Uterus (tissue), 3 donors: ENCODE measurements at regions not wholly inside any gene's neighbourhood (a gene's known extent, or its start where the extent isn't known, plus 50 kb on each side); places are given as distances from the start of the nearest gene placed in this dataset.

ENCODE experiments used
- DNase-seq, 2 donors: peaks; one replicate each; pipeline ENCODE4 v3.0.0-alpha.2; 2019 to 2020
- H3K27ac ChIP-seq, 2 donors: fragments of 200-600 bp; sonication (generic); 1 replicate in 1 of 2; 2 replicates in 1 of 2; pipeline ENCODE4 v1.5.1; 2016 to 2018
- H3K27me3 ChIP-seq, 2 donors: fragments of 200-600 bp; sonication (generic); one replicate each; pipeline ENCODE4 v1.5.1; 2018 to 2019; ENCODE audit warnings: control low read depth in 1 of 2
- H3K36me3 ChIP-seq, 2 donors: fragments of 200-600 bp; sonication (generic); one replicate each; pipeline ENCODE4 v1.5.1; 2019; ENCODE audit warnings: control low read depth in 1 of 2
- H3K4me1 ChIP-seq, 2 donors: fragments of 200-600 bp; sonication (generic); one replicate each; pipeline ENCODE4 v1.5.1; 2018 to 2019; ENCODE audit warnings: control low read depth in 1 of 2
- H3K4me3 ChIP-seq, 2 donors: fragments of 200-600 bp; sonication (generic); 1 replicate in 1 of 2; 2 replicates in 1 of 2; pipeline ENCODE4 v1.5.1; 2018 to 2019; ENCODE audit warnings: mild to moderate bottlenecking in 1 of 2
- H3K9me3 ChIP-seq, 2 donors: fragments of 200-600 bp; sonication (generic); one replicate each; pipeline ENCODE4 v1.5.1; 2019; ENCODE audit warnings: control low read depth in 1 of 2
- POLR2A ChIP-seq, 2 donors: fragments of 450-650 bp; IDR thresholded peaks; one replicate each; pipeline ENCODE4 v1.6.1; 2016; ENCODE audit warnings: antibody characterized with exemption in 2 of 2, mild to moderate bottlenecking in 1 of 2, moderate library complexity in 1 of 2
- intact Hi-C: fragments of 100-400 bp; cut with DNase I; formaldehyde crosslinking; loops from one replicate; pipeline ENCODE4 v1.15.1; 2023; ENCODE audit warnings: low total_unique reads
- TF ChIP-seq, protein P1 (sequence below), 4 experiments: fragments of 200-600 bp in 2 of 4; fragments of 450-650 bp in 2 of 4; sonication (generic) in 2 of 4; IDR thresholded peaks; one replicate each; pipeline ENCODE4 v1.5.1; 2016 to 2019; ENCODE audit warnings: antibody characterized with exemption in 4 of 4, mild to moderate bottlenecking in 2 of 4, moderate library complexity in 1 of 4
- donor health status: DM: yes; HTN: yes; CAD: no.

- Histone ChIP-seq H3K36me3 (no peaks in the 10 kb centered on the region), H3K4me3 (no peak overlapping the region), H3K9me3 (no peaks in the 10 kb centered on the region), H3K27ac (no peak overlapping the region), H3K27me3 (no peaks in the 10 kb centered on the region), H3K4me1 (no peaks in the 10 kb centered on the region)
- TF ChIP-seq POLR2A (IDR thresholded peaks at IDR 0.05), result no peak
- TF ChIP-seq, protein P1, sequence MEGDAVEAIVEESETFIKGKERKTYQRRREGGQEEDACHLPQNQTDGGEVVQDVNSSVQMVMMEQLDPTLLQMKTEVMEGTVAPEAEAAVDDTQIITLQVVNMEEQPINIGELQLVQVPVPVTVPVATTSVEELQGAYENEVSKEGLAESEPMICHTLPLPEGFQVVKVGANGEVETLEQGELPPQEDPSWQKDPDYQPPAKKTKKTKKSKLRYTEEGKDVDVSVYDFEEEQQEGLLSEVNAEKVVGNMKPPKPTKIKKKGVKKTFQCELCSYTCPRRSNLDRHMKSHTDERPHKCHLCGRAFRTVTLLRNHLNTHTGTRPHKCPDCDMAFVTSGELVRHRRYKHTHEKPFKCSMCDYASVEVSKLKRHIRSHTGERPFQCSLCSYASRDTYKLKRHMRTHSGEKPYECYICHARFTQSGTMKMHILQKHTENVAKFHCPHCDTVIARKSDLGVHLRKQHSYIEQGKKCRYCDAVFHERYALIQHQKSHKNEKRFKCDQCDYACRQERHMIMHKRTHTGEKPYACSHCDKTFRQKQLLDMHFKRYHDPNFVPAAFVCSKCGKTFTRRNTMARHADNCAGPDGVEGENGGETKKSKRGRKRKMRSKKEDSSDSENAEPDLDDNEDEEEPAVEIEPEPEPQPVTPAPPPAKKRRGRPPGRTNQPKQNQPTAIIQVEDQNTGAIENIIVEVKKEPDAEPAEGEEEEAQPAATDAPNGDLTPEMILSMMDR (IDR thresholded peaks at IDR 0.05), result no peak
- intact Hi-C loops, result no loop called here
- DNase-seq, result no peak
Observed at GRCh38 chr5:165521816-165522610, 2016.6 kb downstream of the MAT2B start.

DNA sequence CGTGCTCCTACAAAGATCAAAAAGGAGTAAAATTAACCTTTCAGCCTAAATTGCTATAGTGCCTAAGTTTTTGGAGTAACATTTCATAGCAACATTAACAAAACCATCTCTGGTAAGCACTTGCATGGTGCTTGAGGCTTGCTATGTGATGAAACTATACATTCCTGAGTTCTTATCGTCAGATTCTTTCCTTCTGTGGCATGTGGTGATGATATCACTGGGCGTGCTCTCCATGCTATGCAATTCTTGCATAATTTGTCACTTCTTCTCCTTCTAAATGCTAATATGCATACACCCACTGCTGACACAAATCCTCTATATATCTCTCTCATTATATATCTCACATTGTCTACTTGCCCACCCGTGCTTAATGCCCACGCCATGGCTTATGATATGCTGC is 2019.9 kb downstream of the MAT2B start:
- H3K36me3 ChIP-seq, result no peaks in the 10 kb centered on the region
- H3K9me3 ChIP-seq, result no peaks in the 10 kb centered on the region
- no peak overlapping the region for H3K4me3 ChIP-seq
- H3K27ac ChIP-seq, result no peak overlapping the region
- no peaks in the 10 kb centered on the region for H3K4me1 ChIP-seq
- DNase-seq, result no peak
- TF ChIP-seq, protein P1 (IDR thresholded peaks at IDR 0.05), result no peak
- TF ChIP-seq POLR2A (IDR thresholded peaks at IDR 0.05), result no peak
- intact Hi-C loops, result no loop called here
- H3K27me3 ChIP-seq, result no peaks in the 10 kb centered on the region

GRCh38 chr5:165526357-165526756 is 2020.9 kb downstream of the MAT2B start:
- H3K9me3 ChIP-seq, result no peaks in the 10 kb centered on the region
- H3K27me3 ChIP-seq, result no peaks in the 10 kb centered on the region
- intact Hi-C loops, result no loop called here
- TF ChIP-seq POLR2A (IDR thresholded peaks at IDR 0.05), result no peak
- TF ChIP-seq, protein P1 (IDR thresholded peaks at IDR 0.05), result no peak
- H3K27ac ChIP-seq, result no peak overlapping the region
- no peak for DNase-seq
- H3K4me3 ChIP-seq, result no peak overlapping the region
- no peaks in the 10 kb centered on the region for H3K36me3 ChIP-seq
- H3K4me1 ChIP-seq, result no peaks in the 10 kb centered on the region

- Histone ChIP-seq H3K36me3 (no peaks in the 10 kb centered on the region), H3K27ac (no peak overlapping the region), H3K27me3 (no peaks in the 10 kb centered on the region), H3K4me1 (no peaks in the 10 kb centered on the region), H3K4me3 (no peak overlapping the region), H3K9me3 (no peaks in the 10 kb centered on the region)
- no peak for DNase-seq
- intact Hi-C loops, result no loop called here
- TF ChIP-seq, protein P1 (IDR thresholded peaks at IDR 0.05), result no peak
- TF ChIP-seq POLR2A (IDR thresholded peaks at IDR 0.05), result no peak
Observed at GRCh38 chr5:165527577-165527976, 2022.2 kb downstream of the MAT2B start.

- no peak overlapping the region for H3K27ac ChIP-seq
- no peak for TF ChIP-seq POLR2A (IDR thresholded peaks at IDR 0.05)
- TF ChIP-seq, protein P1 (IDR thresholded peaks at IDR 0.05), result no peak
- no peaks in the 10 kb centered on the region for H3K36me3 ChIP-seq
- no peaks in the 10 kb centered on the region for H3K4me1 ChIP-seq
- DNase-seq, result no peak
- intact Hi-C loops, result no loop called here
- no peaks in the 10 kb centered on the region for H3K27me3 ChIP-seq
- H3K4me3 ChIP-seq, result no peak overlapping the region
- H3K9me3 ChIP-seq, result no peaks in the 10 kb centered on the region
Observed at GRCh38 chr5:165538065-165538464, 2032.6 kb downstream of the MAT2B start.
